Stimulated activated CD4-positive, alpha-beta T cell treated with anti-CD3 and anti-CD28 coated beads, Interleukin-15, amount 100 ng/mL, for 24 hours (primary cell): ENCODE measurements at regions not wholly inside any gene's neighbourhood (a gene's known extent, or its start where the extent isn't known, plus 50 kb on each side); places are given as distances from the start of the nearest gene placed in this dataset.
A peak's percentile ranks its signal among the peaks of the same experiment; 100 is the strongest.

Source experiments
- DNase-seq: peaks from one replicate; pipeline ENCODE4 v3.0.0-alpha.2; 2020

DNA sequence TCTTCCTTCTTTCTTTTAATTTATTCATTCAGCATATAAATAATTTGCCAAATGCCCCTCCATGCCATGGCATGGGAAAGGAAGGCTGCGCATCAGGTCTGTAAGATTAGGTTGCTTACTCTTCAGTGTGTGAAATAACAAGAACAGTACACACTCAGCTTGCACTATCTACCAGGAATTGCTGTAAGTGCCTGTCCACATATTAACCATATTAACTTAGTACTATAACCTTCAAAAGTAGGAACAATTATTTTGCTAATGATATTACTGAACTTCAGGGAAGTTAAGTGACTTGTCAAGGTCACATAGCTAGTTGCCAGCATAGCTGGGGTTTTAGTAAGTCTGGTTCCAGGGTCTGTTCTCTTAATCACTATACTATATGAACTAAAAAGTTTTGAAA lies 89.2 kb upstream of the PMFBP1 start:
- no peak for DNase-seq

DNA sequence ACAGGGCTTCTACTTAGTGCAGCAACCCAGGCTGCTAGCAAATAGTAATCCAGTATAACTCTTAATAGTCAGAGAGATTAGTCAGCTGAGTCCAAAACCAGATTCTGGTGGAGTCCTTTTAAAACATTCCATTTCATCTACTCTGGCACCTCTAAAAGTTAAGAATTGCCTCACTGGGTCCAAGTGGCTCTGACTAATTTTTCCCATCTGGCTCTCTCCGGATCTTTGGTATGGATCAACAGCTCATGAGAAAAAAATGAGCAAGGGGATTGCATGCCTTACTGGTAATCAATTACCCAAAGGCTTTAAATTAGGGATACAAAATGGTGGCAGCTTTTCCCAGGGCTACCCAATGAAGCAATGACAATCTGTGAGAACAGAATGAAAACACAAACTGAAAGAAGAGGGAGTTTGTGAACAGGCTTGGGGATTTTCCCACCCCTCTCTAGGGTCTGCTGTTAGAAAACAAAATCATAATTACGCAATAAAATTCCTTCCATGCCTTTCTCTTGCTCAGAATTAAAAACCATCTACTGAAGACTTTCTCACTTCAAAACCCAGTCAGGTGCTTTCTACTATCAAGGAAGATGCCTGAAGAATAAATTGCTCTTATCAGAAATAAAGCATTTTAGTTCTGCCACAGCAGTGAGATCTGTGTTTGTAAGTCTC lies 84.6 kb upstream of the PMFBP1 start:
- DNase-seq, result no peak

GRCh38 chr16:72255786-72256185 lies 83.8 kb upstream of the PMFBP1 start:
- no peak for DNase-seq

DNA sequence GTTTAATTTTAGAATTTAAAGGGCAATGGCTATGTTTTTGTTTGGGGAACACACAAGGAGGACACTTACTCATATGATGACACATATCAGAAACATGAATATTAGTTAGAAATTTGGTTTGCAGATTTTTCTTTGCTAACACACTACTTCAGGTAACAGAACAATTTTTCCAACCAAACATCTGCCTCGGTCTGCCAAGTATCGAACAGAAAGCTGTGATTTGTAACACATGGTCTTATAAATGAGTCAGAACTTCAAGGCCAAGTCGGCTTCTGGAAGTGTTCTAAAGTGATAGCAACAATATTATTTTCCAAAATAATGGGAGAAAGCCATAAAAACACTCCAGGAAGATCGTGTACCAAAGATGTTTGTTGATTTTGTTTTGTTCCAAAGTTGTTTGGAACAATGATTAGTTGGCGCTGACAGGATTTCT lies 75.9 kb upstream of the PMFBP1 start:
- DNase-seq, result no peak

- no peak for DNase-seq
These were observed 74.5 kb upstream of the PMFBP1 start for GRCh38 chr16:72246423-72246822.

DNA sequence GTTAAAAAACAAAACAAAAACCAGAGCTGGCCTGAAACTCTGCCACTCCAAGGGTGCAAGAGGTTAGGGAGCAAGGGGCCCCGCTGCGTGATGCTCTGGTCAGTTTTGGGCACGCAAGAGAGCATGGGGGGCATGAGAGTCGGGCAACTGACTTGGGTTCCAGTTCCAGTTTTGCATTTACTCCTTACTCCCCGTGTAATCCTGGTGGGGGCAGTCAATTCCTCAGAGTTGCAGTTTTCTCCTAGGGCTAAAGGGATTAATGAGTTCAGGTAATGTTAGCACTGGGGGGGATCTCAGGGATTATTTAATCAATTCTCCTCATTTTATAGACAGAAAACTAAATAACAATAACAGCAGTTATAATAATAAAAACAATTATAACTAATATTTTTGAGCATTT lies 72.9 kb upstream of the PMFBP1 start:
- no peak for DNase-seq

DNA sequence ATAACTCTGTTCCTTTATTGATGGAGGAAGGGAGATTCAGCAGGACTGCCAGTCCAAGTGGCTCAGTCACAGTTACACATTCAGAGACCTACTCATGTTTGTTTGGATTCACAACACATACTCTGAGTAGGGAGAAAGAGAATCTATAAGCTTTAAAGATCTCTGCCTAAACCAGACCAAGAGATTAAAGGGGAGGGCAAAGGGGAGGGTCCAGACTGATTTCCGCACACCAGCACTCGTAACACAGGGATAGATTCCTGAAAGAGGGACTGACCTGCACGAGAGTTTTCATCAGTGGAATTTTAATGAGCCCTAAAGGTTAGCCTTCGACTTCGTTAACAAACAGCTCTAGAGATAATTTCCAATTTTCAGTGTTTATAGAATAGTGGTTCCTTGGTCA lies 71.7 kb upstream of the PMFBP1 start:
- no peak for DNase-seq

GRCh38 chr16:72242757-72243156 lies 70.8 kb upstream of the PMFBP1 start:
- no peak for DNase-seq

DNA sequence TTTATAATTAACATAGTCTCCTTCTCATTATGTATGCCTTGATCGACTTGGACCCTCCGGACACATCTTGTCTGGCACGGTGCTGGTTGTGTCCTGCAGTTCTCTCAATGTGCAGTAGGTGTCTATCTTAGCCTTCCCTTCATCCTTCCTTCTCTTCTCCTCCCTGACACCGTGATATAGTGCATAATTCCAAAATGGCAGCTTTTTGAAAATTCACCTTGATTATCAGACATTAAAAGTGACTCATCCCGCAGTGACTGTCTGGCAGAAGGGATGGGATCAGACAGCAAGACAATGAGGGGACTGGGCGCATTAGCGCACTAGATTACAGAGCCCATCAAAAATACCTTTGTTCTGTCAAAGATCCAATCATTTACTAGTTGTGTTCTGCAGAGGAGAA lies 70.0 kb upstream of the PMFBP1 start:
- DNase-seq, result peak; percentile 4

DNA sequence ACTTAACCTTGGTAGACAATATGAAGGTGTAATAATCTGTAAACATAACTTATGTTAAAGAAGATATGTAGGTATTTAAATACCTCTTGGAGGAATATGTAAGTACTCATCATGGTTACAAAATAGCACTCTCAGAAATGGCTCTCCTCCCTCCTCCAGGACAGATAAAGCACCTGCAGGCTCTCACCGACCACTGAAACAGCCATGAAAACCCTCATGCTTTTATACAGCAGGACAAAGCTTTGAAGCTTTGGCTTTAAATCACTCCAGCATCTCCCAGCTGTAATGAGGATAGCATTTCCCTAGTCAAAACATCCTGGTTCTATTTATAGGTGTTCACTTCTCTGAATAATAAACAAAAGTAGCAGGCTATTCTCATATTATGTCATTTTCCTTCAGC lies 69.1 kb upstream of the PMFBP1 start:
- DNase-seq, result no peak

- no peak for DNase-seq
These were observed 68.5 kb upstream of the PMFBP1 start for GRCh38 chr16:72240466-72240865.

DNA sequence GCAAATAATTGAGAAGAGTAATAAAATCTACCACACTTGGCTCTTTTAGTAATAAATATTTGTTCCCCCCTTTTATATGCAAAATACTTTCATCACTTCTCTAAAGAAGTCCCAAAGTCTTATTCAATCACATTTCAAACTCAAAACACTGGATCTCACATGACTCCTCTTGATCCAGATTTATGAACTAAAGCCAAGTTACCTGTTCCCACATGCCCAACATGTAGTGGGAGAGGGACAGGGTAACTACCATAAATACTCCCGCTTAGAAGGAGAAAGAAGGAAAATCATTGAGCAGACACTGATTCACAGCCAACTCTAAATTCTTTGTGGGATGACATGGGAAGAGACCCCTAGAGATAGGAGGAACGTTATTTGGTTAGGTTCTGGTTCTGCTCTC lies 64.9 kb upstream of the PMFBP1 start:
- DNase-seq, result no peak

- no peak for DNase-seq
These were observed 62.4 kb upstream of the PMFBP1 start for GRCh38 chr16:72234387-72234786.

GRCh38 chr16:72228014-72228413 lies 56.1 kb upstream of the PMFBP1 start:
- no peak for DNase-seq

- DNase-seq, result no peak
These were observed 54.2 kb upstream of the PMFBP1 start for GRCh38 chr16:72226136-72226535.

GRCh38 chr16:72224260-72224768 lies 52.4 kb upstream of the PMFBP1 start:
- no peak for DNase-seq

DNA sequence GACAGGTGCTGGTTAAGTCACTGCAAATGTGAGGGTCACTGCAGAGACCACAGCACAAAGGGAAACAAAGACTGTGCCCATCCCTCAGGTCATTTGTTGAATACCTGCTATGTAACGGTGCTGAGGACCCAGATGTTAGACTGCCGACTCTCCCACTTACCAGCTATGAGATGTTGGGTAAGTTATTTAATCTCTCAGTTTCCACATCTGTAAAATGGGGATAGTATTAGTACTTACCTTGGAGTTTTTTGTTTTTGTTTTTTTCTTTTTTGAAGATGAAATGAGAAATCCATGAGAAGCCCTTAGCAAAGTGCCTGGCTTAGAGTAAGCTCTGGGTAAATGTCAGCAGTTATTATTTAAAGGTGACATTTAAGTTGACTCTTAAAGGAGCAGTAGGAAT lies 50.5 kb upstream of the PMFBP1 start:
- DNase-seq, result no peak
